ENCODE measurements at regions not wholly inside any gene's neighbourhood (a gene's known extent, or its start where the extent isn't known, plus 50 kb on each side); places are given as distances from the start of the nearest gene placed in this dataset.
A peak's percentile ranks its signal among the peaks of the same experiment; 100 is the strongest.

- Histone ChIP-seq H3K27me3 (ENCODE audit: insufficient read depth, low read length, poor library complexity) (no peaks in the 10 kb centered on the region), H2AFZ (ENCODE audit: low read depth, low read length) (no peak overlapping the region), H3K36me3 (ENCODE audit: insufficient read depth, low read length) (no peaks in the 10 kb centered on the region), H3K27ac (ENCODE audit: low read length) (no peak overlapping the region), H3K4me3 (ENCODE audit: low read depth in 1 of 2, low read length in 2 of 2) (no peak overlapping the region), H3K4me1 (ENCODE audit: insufficient read depth, low read length) (no peaks in the 10 kb centered on the region), H4K20me1 (ENCODE audit: insufficient read depth, low read length) (no peaks in the 10 kb centered on the region), H3K4me2 (ENCODE audit: insufficient read depth, low read length) (no peak overlapping the region), H3K9ac (ENCODE audit: low read depth, low read length) (no peak overlapping the region), H3K9me3 (ENCODE audit: insufficient read depth, low read length, severe bottlenecking) (no peaks in the 10 kb centered on the region), H3K79me2 (ENCODE audit: insufficient read depth, low read length) (no peaks in the 10 kb centered on the region)
- no peak for DNase-seq
- ATAC-seq (ENCODE audit: insufficient read depth, low read depth): no peak
- TF ChIP-seq EZH2 (IDR thresholded peaks at IDR 0.05; ENCODE audit: borderline replicate concordance, low read depth, low read length, severe bottlenecking): no peak
- TF ChIP-seq CTCF (IDR thresholded peaks at IDR 0.05; ENCODE audit: borderline replicate concordance, extremely low read depth, low read length, poor library complexity, severe bottlenecking): no peak
Measured at GRCh38 chr14:46352844-46353243, 298.7 kb downstream of the RPL10L start.

- Histone ChIP-seq H3K79me2 (ENCODE audit: insufficient read depth, low read length) (no peaks in the 10 kb centered on the region), H3K27ac (ENCODE audit: low read length) (no peak overlapping the region), H2AFZ (ENCODE audit: low read depth, low read length) (no peak overlapping the region), H4K20me1 (ENCODE audit: insufficient read depth, low read length) (no peaks in the 10 kb centered on the region), H3K27me3 (ENCODE audit: insufficient read depth, low read length, poor library complexity) (no peaks in the 10 kb centered on the region), H3K4me2 (ENCODE audit: insufficient read depth, low read length) (no peak overlapping the region), H3K36me3 (ENCODE audit: insufficient read depth, low read length) (no peaks in the 10 kb centered on the region), H3K9ac (ENCODE audit: low read depth, low read length) (no peak overlapping the region), H3K4me3 (ENCODE audit: low read depth in 1 of 2, low read length in 2 of 2) (no peak overlapping the region), H3K4me1 (ENCODE audit: insufficient read depth, low read length) (no peaks in the 10 kb centered on the region), H3K9me3 (ENCODE audit: insufficient read depth, low read length, severe bottlenecking) (no peaks in the 10 kb centered on the region)
- DNase-seq (no peak), ATAC-seq (ENCODE audit: insufficient read depth, low read depth) (no peak)
- TF ChIP-seq EZH2 (IDR thresholded peaks at IDR 0.05; ENCODE audit: borderline replicate concordance, low read depth, low read length, severe bottlenecking): no peak
- peak; percentile 55 for TF ChIP-seq CTCF (IDR thresholded peaks at IDR 0.05; ENCODE audit: borderline replicate concordance, extremely low read depth, low read length, poor library complexity, severe bottlenecking)
Measured at GRCh38 chr14:46344327-46344937, 307.1 kb downstream of the RPL10L start.

- Histone ChIP-seq H3K4me3 (ENCODE audit: low read depth in 1 of 2, low read length in 2 of 2) (no peak overlapping the region), H3K4me1 (ENCODE audit: insufficient read depth, low read length) (no peaks in the 10 kb centered on the region), H3K9ac (ENCODE audit: low read depth, low read length) (no peak overlapping the region), H3K4me2 (ENCODE audit: insufficient read depth, low read length) (no peak overlapping the region), H2AFZ (ENCODE audit: low read depth, low read length) (no peak overlapping the region), H3K27me3 (ENCODE audit: insufficient read depth, low read length, poor library complexity) (no peaks in the 10 kb centered on the region), H3K36me3 (ENCODE audit: insufficient read depth, low read length) (no peaks in the 10 kb centered on the region), H4K20me1 (ENCODE audit: insufficient read depth, low read length) (no peaks in the 10 kb centered on the region), H3K9me3 (ENCODE audit: insufficient read depth, low read length, severe bottlenecking) (no peaks in the 10 kb centered on the region), H3K79me2 (ENCODE audit: insufficient read depth, low read length) (no peaks in the 10 kb centered on the region), H3K27ac (ENCODE audit: low read length) (no peak overlapping the region)
- ATAC-seq (ENCODE audit: insufficient read depth, low read depth): no peak
- DNase-seq: no peak
- TF ChIP-seq EZH2 (IDR thresholded peaks at IDR 0.05; ENCODE audit: borderline replicate concordance, low read depth, low read length, severe bottlenecking): no peak
- TF ChIP-seq CTCF (IDR thresholded peaks at IDR 0.05; ENCODE audit: borderline replicate concordance, extremely low read depth, low read length, poor library complexity, severe bottlenecking): no peak
Measured at GRCh38 chr14:46325777-46326176, 325.8 kb downstream of the RPL10L start.
